ENCODE measurements at regions not wholly inside any gene's neighbourhood (a gene's known extent, or its start where the extent isn't known, plus 50 kb on each side); places are given as distances from the start of the nearest gene placed in this dataset.

GRCh38 chr2:239516954-239517305 lies 116.1 kb upstream of the HDAC4 start:
- Histone ChIP-seq H3K36me3 (ENCODE audit: control insufficient read depth in 2 of 2, insufficient read depth in 1 of 2, low read length in 2 of 2) (no peaks in the 10 kb centered on the region), H3K9me3 (ENCODE audit: control insufficient read depth, insufficient read depth, low read depth, low read length) (no peaks in the 10 kb centered on the region), H3K4me1 (ENCODE audit: control insufficient read depth, insufficient read depth, low read length) (0 out of 2 replicates have a peak, but pooled peaks cover 3% of the 10 kb centered on the region), H3K27ac (ENCODE audit: extremely low read depth, low read depth, low read length) (no peak overlapping the region), H3K4me3 (ENCODE audit: low read depth, low read length) (no peak overlapping the region)
- POLR2A ChIA-PET, result no interaction called here
- no peak for TF ChIP-seq IKZF3 (tag by site-specific recombination; IDR thresholded peaks at IDR 0.05)
- TF ChIP-seq ZNF558 (tag by site-specific recombination; IDR thresholded peaks at IDR 0.05), result no peak
- no peak for TF ChIP-seq ZNF366 (tag by site-specific recombination; conservative IDR thresholded peaks at IDR 0.05)
- no peak for TF ChIP-seq ZNF175 (tag by site-specific recombination; IDR thresholded peaks at IDR 0.05)
- no peak for TF ChIP-seq HOXC10 (CRISPR knock-in tag; IDR thresholded peaks at IDR 0.05)
- no peak for TF ChIP-seq ZNF707 (tag by site-specific recombination; IDR thresholded peaks at IDR 0.05)
- TF ChIP-seq ZNF830 (tag by site-specific recombination; IDR thresholded peaks at IDR 0.05; ENCODE audit: low read depth), result no peak
- TF ChIP-seq REPIN1 (tag by site-specific recombination; IDR thresholded peaks at IDR 0.05; ENCODE audit: low read depth), result no peak
- TF ChIP-seq GLI2 (tag by site-specific recombination; IDR thresholded peaks at IDR 0.05; ENCODE audit: borderline replicate concordance, low read depth), result no peak
- no peak for TF ChIP-seq ZSCAN16 (tag by site-specific recombination; IDR thresholded peaks at IDR 0.05)
- no peak for TF ChIP-seq ZNF37A (tag by site-specific recombination; IDR thresholded peaks at IDR 0.05)
- TF ChIP-seq ZBTB20 (tag by site-specific recombination; IDR thresholded peaks at IDR 0.05), result no peak
- TF ChIP-seq ZNF112 (tag by site-specific recombination; IDR thresholded peaks at IDR 0.05), result no peak
- TF ChIP-seq PRDM4 (tag by site-specific recombination; IDR thresholded peaks at IDR 0.05), result no peak
- CTCF ChIA-PET, result no interaction called here

- Histone ChIP-seq H3K4me1 (ENCODE audit: control insufficient read depth, insufficient read depth, low read length) (0 out of 2 replicates have a peak, but pooled peaks cover 3% of the 10 kb centered on the region), H3K36me3 (ENCODE audit: control insufficient read depth in 2 of 2, insufficient read depth in 1 of 2, low read length in 2 of 2) (no peaks in the 10 kb centered on the region), H3K27ac (ENCODE audit: extremely low read depth, low read depth, low read length) (no peak overlapping the region), H3K9me3 (ENCODE audit: control insufficient read depth, insufficient read depth, low read depth, low read length) (no peaks in the 10 kb centered on the region), H3K4me3 (ENCODE audit: low read depth, low read length) (no peak overlapping the region)
- POLR2A ChIA-PET, result no interaction called here
- no peak for TF ChIP-seq ZNF623 (tag by site-specific recombination; IDR thresholded peaks at IDR 0.05)
- no peak for TF ChIP-seq ZNF354C (tag by site-specific recombination; IDR thresholded peaks at IDR 0.05; ENCODE audit: borderline replicate concordance, low read depth)
- TF ChIP-seq PBX3 (CRISPR knock-in tag; IDR thresholded peaks at IDR 0.05), result no peak
- no peak for TF ChIP-seq WT1 (tag by site-specific recombination; IDR thresholded peaks at IDR 0.05)
- TF ChIP-seq ATF2 (tag by site-specific recombination; IDR thresholded peaks at IDR 0.05; ENCODE audit: low read depth), result no peak
- TF ChIP-seq ZNF548 (tag by site-specific recombination; IDR thresholded peaks at IDR 0.05), result no peak
- TF ChIP-seq HIC1 (tag by site-specific recombination; IDR thresholded peaks at IDR 0.05), result no peak
- TF ChIP-seq ZNF76 (tag by site-specific recombination; IDR thresholded peaks at IDR 0.05; ENCODE audit: borderline replicate concordance, low read depth), result no peak
- no peak for TF ChIP-seq ZBTB1 (tag by site-specific recombination; IDR thresholded peaks at IDR 0.05)
- no peak for TF ChIP-seq ZNF140 (tag by site-specific recombination; IDR thresholded peaks at IDR 0.05)
- no peak for TF ChIP-seq ZNF266 (tag by site-specific recombination; IDR thresholded peaks at IDR 0.05; ENCODE audit: low read depth)
- no peak for TF ChIP-seq KLF1 (tag by site-specific recombination; IDR thresholded peaks at IDR 0.05)
- TF ChIP-seq ZNF433 (tag by site-specific recombination; IDR thresholded peaks at IDR 0.05; ENCODE audit: low read depth), result no peak
- CTCF ChIA-PET, result no interaction called here
Observed at GRCh38 chr2:239516286-239516953, 115.6 kb upstream of the HDAC4 start.

Measured in HEK293 (cell line).